GM21737 (cell line): ENCODE measurements at regions not wholly inside any gene's neighbourhood (a gene's known extent, or its start where the extent isn't known, plus 50 kb on each side); places are given as distances from the start of the nearest gene placed in this dataset.

Source experiments
- ATAC-seq: cut with Tn5 transposase; IDR thresholded peaks from one replicate; pipeline ENCODE4 v1.9.1; 2021; ENCODE audit warnings: mild to moderate bottlenecking, moderate library complexity; ENCODE audit not compliant: unreplicated experiment

DNA sequence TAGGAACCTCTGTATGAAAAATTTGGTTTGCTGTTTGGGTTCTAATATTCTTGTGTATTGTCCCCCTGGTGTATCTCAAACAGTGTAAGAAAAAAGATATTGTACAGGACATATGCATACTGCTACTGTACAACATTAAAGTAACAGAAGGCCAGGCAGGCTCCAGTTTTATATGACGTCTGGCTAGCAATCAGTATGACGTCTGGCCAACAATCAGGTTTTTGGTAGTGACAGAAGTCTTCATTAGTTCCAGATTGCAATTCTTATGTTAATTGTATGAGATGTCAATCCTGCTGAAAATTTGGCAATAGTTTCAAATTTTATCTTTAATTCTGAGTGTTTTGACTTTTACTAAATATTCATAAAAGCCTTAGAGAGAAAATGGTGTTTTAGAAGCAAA is 67.9 kb upstream of the KCND2 start:
- ATAC-seq = no peak

DNA sequence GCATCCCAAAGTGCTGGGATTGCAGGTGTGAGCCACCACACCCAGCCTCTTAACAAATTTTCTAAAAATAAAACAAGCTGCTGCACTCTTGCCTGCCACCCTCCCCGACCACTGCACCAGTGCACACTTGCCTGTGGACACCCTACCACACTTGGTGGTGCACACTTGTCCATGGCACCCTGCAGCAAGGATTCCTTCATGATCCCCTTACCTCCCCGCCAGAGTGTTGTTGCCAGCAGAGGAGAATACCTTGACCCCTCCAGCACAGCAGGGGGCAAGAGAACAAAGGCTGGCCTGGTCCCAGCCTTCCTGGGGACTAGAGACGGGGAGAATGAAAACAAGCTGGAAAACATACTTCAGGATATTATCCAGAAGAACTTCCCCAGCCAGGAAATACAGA is 65.9 kb upstream of the KCND2 start:
- no peak for ATAC-seq

DNA sequence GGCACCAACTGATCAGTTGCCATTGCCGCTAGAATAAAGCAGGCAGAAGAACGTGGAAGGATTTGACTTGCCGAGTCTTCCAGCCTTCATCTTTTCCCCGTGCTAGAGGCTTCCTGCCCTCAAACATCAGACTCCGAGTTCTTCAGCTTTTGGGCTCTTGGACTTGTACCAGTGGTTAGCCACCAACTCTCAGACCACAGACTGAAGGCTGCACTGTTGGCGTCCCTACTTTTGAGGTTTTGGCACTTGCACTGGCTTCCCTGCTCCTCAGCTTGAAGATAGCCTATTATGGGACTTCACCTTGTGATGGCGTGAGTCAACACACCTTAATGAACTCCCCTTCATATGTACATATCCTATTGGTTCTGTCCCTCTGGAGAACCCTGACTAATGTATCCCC is 57.3 kb upstream of the KCND2 start:
- ATAC-seq = no peak

DNA sequence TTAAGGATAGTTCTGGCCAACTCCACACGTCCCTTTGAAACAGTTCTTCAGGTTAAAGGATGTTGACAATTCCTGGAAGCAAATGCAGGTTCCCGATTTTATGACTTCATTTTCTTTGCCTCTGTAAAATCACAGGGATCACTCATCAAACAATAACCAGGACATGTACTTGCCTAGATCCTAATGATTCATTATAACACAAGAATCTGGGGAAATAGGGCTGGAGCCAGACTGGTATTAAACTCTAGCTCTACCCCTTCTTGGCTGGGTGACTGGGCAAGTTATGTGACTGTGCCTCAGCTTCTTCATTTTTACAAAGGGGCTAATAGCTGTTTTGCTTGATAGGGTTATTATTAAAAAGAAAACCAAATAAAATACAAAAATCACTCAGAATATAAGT is 56.0 kb upstream of the KCND2 start:
- no peak for ATAC-seq

DNA sequence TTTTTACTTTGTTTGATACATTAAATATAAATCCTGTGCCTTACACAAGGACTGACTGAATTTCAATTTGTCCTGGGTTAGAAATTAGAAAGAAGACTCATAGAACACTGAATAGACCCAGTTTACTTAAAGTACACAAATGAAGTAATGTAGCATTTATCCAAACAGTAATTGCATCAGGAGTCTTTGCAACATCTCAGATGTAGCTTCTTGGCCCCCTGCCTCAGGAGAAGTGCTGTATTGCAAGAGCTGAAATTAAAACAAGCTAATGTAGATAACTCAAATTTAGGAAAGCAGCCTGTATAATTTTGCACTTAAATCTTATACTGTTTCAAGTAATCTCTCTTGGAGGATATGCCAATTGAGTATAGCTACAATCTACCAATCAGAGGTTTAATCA is 54.3 kb upstream of the KCND2 start:
- ATAC-seq = no peak

DNA sequence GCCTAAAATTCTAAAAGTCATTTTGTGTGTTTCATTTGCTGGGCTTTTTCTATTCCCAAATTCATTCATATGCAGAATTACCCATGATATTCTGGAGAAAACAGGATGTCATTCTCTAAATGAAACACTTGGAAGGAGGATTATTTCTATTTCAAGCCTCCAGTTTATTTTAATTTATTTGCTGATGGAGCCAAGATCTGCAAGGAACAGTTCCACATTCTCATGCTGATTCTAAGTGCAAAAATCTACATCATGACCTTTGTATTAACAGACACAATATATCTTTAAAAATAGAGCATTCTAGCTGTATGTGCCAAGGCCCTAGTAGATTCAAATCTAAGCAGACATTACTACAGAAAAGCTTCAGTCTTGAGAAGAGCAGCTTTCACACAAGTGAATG is 51.3 kb upstream of the KCND2 start:
- ATAC-seq = no peak
